ENCODE measurements at regions not wholly inside any gene's neighbourhood (a gene's known extent, or its start where the extent isn't known, plus 50 kb on each side); places are given as distances from the start of the nearest gene placed in this dataset.

DNA sequence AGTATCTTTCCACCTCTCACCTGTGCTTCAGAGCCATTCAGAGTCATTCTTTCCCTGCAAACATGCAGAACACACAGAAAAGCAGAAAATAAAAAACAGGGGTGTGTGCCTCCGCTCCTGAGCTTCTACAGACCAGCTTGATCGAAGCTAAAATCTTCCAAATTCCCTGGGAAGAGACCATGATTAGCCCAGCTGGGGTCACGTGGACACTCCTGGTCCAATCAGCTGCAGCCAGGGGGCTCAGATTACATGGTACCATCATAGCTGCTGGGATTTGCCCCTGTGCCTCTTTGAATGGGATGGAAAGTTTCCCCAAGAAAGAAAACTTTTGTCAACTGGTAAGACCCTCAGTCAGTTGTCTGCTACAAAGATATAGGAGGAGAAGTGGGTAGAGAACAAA lies 159.9 kb downstream of the TMEM114 start:
- no peak overlapping the region for H3K9ac ChIP-seq (ENCODE audit: low read length)
- Mint-ChIP-seq H3K27ac (no peak overlapping the region), H3K4me1 (no peaks in the 10 kb centered on the region), H3K4me3 (no peak overlapping the region), H3K9me3 (ENCODE audit: insufficient read depth) (peaks cover 3% of the 10 kb centered on the region), H3K27me3 (no peaks in the 10 kb centered on the region)
- DNase-seq (no peak), ATAC-seq (ENCODE audit: low read depth) (no peak)
- TF ChIP-seq EZH2 (IDR thresholded peaks at IDR 0.05; ENCODE audit: borderline replicate concordance, insufficient read depth, low read depth, low read length, poor library complexity, severe bottlenecking) (no peak), CTCF (IDR thresholded peaks at IDR 0.05) (no peak)
- H3K27ac ChIP-seq (ENCODE audit: low read length in 2 of 2) = no peak overlapping the region
- ChIA-PET POLR2A (no interaction called here), CTCF (no interaction called here)
- H4K20me1 ChIP-seq (ENCODE audit: control insufficient read depth, insufficient read depth, low read length, poor library complexity, severe bottlenecking) = no peaks in the 10 kb centered on the region
- no peak overlapping the region for H3K4me3 ChIP-seq (ENCODE audit: control extremely low read depth in 1 of 5, extremely low read depth in 1 of 5, insufficient read depth in 1 of 5, low read depth in 2 of 5, low read length in 4 of 5)
- 79% methylated on average over 3 of the region's 3 CpGs for WGBS (ENCODE audit: insufficient coverage)
- H3K9me3 ChIP-seq (ENCODE audit: control extremely low read depth in 1 of 3, control insufficient read depth in 2 of 3, insufficient read depth in 1 of 3, low read length in 2 of 3) = peaks cover 0 to 3% (median 0%) of the 10 kb centered on the region in 3 donors
- H2AFZ ChIP-seq (ENCODE audit: insufficient read depth, low read depth, low read length, poor library complexity, severe bottlenecking) = no peak overlapping the region
- H3K4me2 ChIP-seq (replicated peaks; ENCODE audit: low read depth, low read length, poor library complexity, severe bottlenecking) = no peak overlapping the region
- H3K36me3 ChIP-seq (replicated peaks in 1 of 2; ENCODE audit: control extremely low read depth in 1 of 2, control insufficient read depth in 1 of 2, extremely low read depth in 1 of 2, insufficient read depth in 2 of 2, low read length in 1 of 2) = no peaks in the 10 kb centered on the region
- no peaks in the 10 kb centered on the region for H3K27me3 ChIP-seq (replicated peaks in 1 of 4; ENCODE audit: control extremely low read depth in 1 of 4, control insufficient read depth in 3 of 4, insufficient read depth in 4 of 4, low read length in 3 of 4)
- H3K79me2 ChIP-seq (ENCODE audit: control insufficient read depth, insufficient read depth, low read length) = no peaks in the 10 kb centered on the region
- H3K4me1 ChIP-seq (ENCODE audit: control insufficient read depth in 2 of 2, insufficient read depth in 2 of 2, low read length in 2 of 2) = no peaks in the 10 kb centered on the region
- intact Hi-C loops (cut with micrococcal nuclease) = no loop called here

- no peaks in the 10 kb centered on the region for H4K20me1 ChIP-seq (ENCODE audit: control insufficient read depth, insufficient read depth, low read length, poor library complexity, severe bottlenecking)
- H3K27ac ChIP-seq (ENCODE audit: low read length in 2 of 2) = no peak overlapping the region
- POLR2A ChIA-PET = no interaction called here
- no peak for DNase-seq
- no peak overlapping the region for H2AFZ ChIP-seq (ENCODE audit: insufficient read depth, low read depth, low read length, poor library complexity, severe bottlenecking)
- peaks cover 0 to 3% (median 0%) of the 10 kb centered on the region in 3 donors for H3K9me3 ChIP-seq (ENCODE audit: control extremely low read depth in 1 of 3, control insufficient read depth in 2 of 3, insufficient read depth in 1 of 3, low read length in 2 of 3)
- TF ChIP-seq EZH2 (IDR thresholded peaks at IDR 0.05; ENCODE audit: borderline replicate concordance, insufficient read depth, low read depth, low read length, poor library complexity, severe bottlenecking) = no peak
- TF ChIP-seq CTCF (IDR thresholded peaks at IDR 0.05) = no peak
- no peak for ATAC-seq (ENCODE audit: low read depth)
- intact Hi-C loops (cut with micrococcal nuclease) = no loop called here
- no peaks in the 10 kb centered on the region for H3K79me2 ChIP-seq (ENCODE audit: control insufficient read depth, insufficient read depth, low read length)
- H3K4me1 ChIP-seq (ENCODE audit: control insufficient read depth in 2 of 2, insufficient read depth in 2 of 2, low read length in 2 of 2) = no peaks in the 10 kb centered on the region
- no peak overlapping the region for H3K4me2 ChIP-seq (replicated peaks; ENCODE audit: low read depth, low read length, poor library complexity, severe bottlenecking)
- no peak overlapping the region for H3K4me3 Mint-ChIP-seq
- peaks cover 3% of the 10 kb centered on the region for H3K9me3 Mint-ChIP-seq (ENCODE audit: insufficient read depth)
- no peaks in the 10 kb centered on the region for H3K36me3 ChIP-seq (replicated peaks in 1 of 2; ENCODE audit: control extremely low read depth in 1 of 2, control insufficient read depth in 1 of 2, extremely low read depth in 1 of 2, insufficient read depth in 2 of 2, low read length in 1 of 2)
- no peaks in the 10 kb centered on the region for H3K4me1 Mint-ChIP-seq
- no peak overlapping the region for H3K9ac ChIP-seq (ENCODE audit: low read length)
- no peak overlapping the region for H3K4me3 ChIP-seq (ENCODE audit: control extremely low read depth in 1 of 5, extremely low read depth in 1 of 5, insufficient read depth in 1 of 5, low read depth in 2 of 5, low read length in 4 of 5)
- CTCF ChIA-PET = no interaction called here
- WGBS (ENCODE audit: insufficient coverage) = 96% methylated on average over 3 of the region's 4 CpGs
- no peaks in the 10 kb centered on the region for H3K27me3 Mint-ChIP-seq
- H3K27ac Mint-ChIP-seq = no peak overlapping the region
- H3K27me3 ChIP-seq (replicated peaks in 1 of 4; ENCODE audit: control extremely low read depth in 1 of 4, control insufficient read depth in 3 of 4, insufficient read depth in 4 of 4, low read length in 3 of 4) = no peaks in the 10 kb centered on the region
Observed at GRCh38 chr16:8426569-8426968, 163.7 kb downstream of the TMEM114 start.
